ENCODE measurements at regions not wholly inside any gene's neighbourhood (a gene's known extent, or its start where the extent isn't known, plus 50 kb on each side); places are given as distances from the start of the nearest gene placed in this dataset.

DNA sequence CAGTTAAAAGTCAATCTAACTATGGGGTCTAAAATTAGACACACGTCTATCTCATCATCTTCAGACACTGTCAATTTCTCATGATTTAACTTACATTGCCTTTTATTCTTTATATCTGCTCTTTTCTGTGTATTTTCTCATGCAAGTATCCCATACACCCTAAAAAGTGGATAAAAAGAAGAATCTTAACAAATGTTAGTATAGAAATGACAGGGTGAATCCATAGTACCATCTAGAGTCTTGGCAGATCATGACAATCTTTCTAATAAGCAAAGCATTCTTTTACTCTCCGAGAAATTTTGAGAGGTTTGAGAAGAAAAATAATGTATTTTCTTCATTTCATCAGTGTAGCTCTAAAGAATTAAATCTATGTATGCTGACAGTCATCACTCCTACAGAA, 382.7 kb downstream of the C6orf118 start:
- no peaks in the 10 kb centered on the region for H3K27me3 Mint-ChIP-seq (ENCODE audit: unreplicated experiment)

DNA sequence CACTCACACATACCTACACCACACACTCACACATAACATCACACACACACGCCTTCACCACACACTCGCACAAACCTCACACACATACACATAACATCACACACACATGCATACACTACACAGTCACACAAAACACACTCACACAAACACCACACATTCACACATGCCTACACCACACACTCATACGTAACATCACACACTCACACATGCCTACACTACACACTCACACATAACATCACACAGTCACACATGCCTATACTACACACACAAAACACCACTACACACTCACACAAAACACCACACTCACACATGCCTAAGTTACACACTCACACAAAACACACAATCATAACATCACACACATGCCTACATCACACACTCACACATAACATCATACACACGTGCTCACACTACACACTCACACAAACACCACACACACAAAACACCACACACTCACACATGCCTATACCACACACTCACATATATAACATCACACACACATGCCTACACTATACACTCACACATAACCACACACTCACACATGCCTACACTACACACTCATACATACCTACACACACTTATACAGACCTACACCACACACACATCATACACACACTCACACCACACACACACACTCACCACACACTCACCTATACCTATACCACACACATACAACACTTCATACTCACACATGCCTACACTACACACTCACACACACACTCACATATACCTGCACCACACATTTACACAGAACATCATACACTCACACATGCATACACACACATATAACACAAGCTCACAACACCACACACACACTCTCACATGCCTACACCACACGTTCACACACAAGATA, 383.5 kb downstream of the C6orf118 start:
- DNase-seq: no peak
- CTCF ChIA-PET: interaction anchor here (0.5 kb wide), 1 partner anchor 1180 kb away, joined by 3 read pairs; no protein-coding TSS in a partner anchor

More for the DNA sequence above, 382.7 kb downstream of the C6orf118 start:
- no peak for DNase-seq
- TF ChIP-seq, protein P1, sequence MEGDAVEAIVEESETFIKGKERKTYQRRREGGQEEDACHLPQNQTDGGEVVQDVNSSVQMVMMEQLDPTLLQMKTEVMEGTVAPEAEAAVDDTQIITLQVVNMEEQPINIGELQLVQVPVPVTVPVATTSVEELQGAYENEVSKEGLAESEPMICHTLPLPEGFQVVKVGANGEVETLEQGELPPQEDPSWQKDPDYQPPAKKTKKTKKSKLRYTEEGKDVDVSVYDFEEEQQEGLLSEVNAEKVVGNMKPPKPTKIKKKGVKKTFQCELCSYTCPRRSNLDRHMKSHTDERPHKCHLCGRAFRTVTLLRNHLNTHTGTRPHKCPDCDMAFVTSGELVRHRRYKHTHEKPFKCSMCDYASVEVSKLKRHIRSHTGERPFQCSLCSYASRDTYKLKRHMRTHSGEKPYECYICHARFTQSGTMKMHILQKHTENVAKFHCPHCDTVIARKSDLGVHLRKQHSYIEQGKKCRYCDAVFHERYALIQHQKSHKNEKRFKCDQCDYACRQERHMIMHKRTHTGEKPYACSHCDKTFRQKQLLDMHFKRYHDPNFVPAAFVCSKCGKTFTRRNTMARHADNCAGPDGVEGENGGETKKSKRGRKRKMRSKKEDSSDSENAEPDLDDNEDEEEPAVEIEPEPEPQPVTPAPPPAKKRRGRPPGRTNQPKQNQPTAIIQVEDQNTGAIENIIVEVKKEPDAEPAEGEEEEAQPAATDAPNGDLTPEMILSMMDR (IDR thresholded peaks at IDR 0.05; ENCODE audit: unreplicated experiment): no peak
- Mint-ChIP-seq H3K9me3 (ENCODE audit: low read depth, unreplicated experiment) (no peaks in the 10 kb centered on the region), H3K4me1 (ENCODE audit: low read depth, unreplicated experiment) (no peaks in the 10 kb centered on the region), H3K4me3 (ENCODE audit: low read depth, unreplicated experiment) (no peak overlapping the region), H3K27ac (ENCODE audit: unreplicated experiment) (no peak overlapping the region), H3K36me3 (ENCODE audit: insufficient read depth, unreplicated experiment) (no peaks in the 10 kb centered on the region)
- BruUV-seq (replicated peaks): no TSS peak
- CTCF ChIA-PET: no interaction called here
- intact Hi-C loops (cut with micrococcal nuclease; ENCODE audit: unreplicated experiment): loop anchor here (2.0 to 10.0 kb wide), 6 partner anchors 121 to 1742 kb away; no protein-coding TSS in a partner anchor

DNA sequence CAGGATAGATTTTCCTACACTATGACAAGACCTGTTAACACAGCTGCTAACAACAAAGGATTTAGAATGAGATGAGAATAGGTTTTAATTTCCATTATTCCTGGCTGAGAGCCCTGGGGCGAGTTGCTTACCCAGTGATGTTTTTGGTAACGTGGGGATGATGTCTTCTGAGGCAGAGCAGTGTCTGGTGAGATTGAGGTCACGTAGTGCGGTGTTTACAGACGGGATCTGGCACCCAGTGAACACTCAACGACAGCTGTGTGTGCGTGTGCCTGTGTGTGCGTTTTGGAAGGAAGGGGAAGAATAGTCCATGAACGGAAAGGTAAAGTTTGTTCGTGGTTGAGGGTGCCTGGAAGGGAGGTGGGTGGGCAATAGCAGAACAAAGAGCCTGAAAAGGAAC, 384.7 kb downstream of the C6orf118 start:
- Mint-ChIP-seq H3K9me3 (ENCODE audit: low read depth, unreplicated experiment) (no peaks in the 10 kb centered on the region), H3K27me3 (ENCODE audit: unreplicated experiment) (no peaks in the 10 kb centered on the region), H3K4me3 (ENCODE audit: low read depth, unreplicated experiment) (no peak overlapping the region), H3K27ac (ENCODE audit: unreplicated experiment) (no peak overlapping the region), H3K36me3 (ENCODE audit: insufficient read depth, unreplicated experiment) (no peaks in the 10 kb centered on the region), H3K4me1 (ENCODE audit: low read depth, unreplicated experiment) (no peaks in the 10 kb centered on the region)
- TF ChIP-seq, protein P1 (IDR thresholded peaks at IDR 0.05; ENCODE audit: unreplicated experiment): no peak
- intact Hi-C loops (cut with micrococcal nuclease; ENCODE audit: unreplicated experiment): loop anchor here (5.0 to 10.0 kb wide), 5 partner anchors 123 to 1740 kb away; no protein-coding TSS in a partner anchor
- BruUV-seq (replicated peaks): no TSS peak
- DNase-seq: no peak
- CTCF ChIA-PET: interaction anchor here (0.6 kb wide), 1 partner anchor 9 kb away, joined by 4 read pairs; no protein-coding TSS in a partner anchor

More for the DNA sequence above, 383.5 kb downstream of the C6orf118 start:
- no peaks in the 10 kb centered on the region for H3K4me1 Mint-ChIP-seq (ENCODE audit: low read depth, unreplicated experiment)
- TF ChIP-seq, protein P1 (IDR thresholded peaks at IDR 0.05; ENCODE audit: unreplicated experiment): no peak
- H3K27ac Mint-ChIP-seq (ENCODE audit: unreplicated experiment): no peak overlapping the region
- no peaks in the 10 kb centered on the region for H3K27me3 Mint-ChIP-seq (ENCODE audit: unreplicated experiment)
- no peaks in the 10 kb centered on the region for H3K9me3 Mint-ChIP-seq (ENCODE audit: low read depth, unreplicated experiment)
- H3K36me3 Mint-ChIP-seq (ENCODE audit: insufficient read depth, unreplicated experiment): no peaks in the 10 kb centered on the region
- H3K4me3 Mint-ChIP-seq (ENCODE audit: low read depth, unreplicated experiment): no peak overlapping the region
- intact Hi-C loops (cut with micrococcal nuclease; ENCODE audit: unreplicated experiment): loop anchor here (2.0 to 10.0 kb wide), 6 partner anchors 121 to 1741 kb away; no protein-coding TSS in a partner anchor
- BruUV-seq (replicated peaks): no TSS peak

DNA sequence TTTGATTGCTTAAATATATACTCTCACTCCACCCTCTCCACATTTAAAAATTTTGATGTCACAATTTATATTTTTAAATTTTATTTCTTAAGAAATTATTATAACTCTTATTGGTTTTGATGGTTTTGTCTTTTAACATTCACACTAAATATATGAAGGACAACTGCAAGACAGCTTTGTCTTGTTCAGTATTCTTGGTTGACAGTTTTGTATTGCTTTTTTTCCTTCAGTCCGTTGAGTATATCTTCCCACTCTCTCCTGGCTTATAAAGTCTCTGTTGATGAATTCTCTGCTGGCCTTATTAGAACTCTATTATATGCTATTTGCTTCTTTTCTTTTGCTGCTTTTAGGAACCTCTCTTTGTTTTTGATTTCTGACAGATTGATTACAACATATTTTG, 392.2 kb downstream of the C6orf118 start:
- intact Hi-C loops (cut with micrococcal nuclease; ENCODE audit: unreplicated experiment): no loop called here

More for the DNA sequence above, 392.2 kb downstream of the C6orf118 start:
- CTCF ChIA-PET: no interaction called here
- no TSS peak for BruUV-seq (replicated peaks)
- H3K4me1 Mint-ChIP-seq (ENCODE audit: low read depth, unreplicated experiment): no peaks in the 10 kb centered on the region
- TF ChIP-seq, protein P1 (IDR thresholded peaks at IDR 0.05; ENCODE audit: unreplicated experiment): no peak
- peaks cover 3% of the 10 kb centered on the region for H3K9me3 Mint-ChIP-seq (ENCODE audit: low read depth, unreplicated experiment)
- H3K36me3 Mint-ChIP-seq (ENCODE audit: insufficient read depth, unreplicated experiment): no peaks in the 10 kb centered on the region
- no peak for DNase-seq
- no peak overlapping the region for H3K4me3 Mint-ChIP-seq (ENCODE audit: low read depth, unreplicated experiment)
- H3K27ac Mint-ChIP-seq (ENCODE audit: unreplicated experiment): no peak overlapping the region
- no peaks in the 10 kb centered on the region for H3K27me3 Mint-ChIP-seq (ENCODE audit: unreplicated experiment)
